K562 (cell line): ENCODE measurements at regions not wholly inside any gene's neighbourhood (a gene's known extent, or its start where the extent isn't known, plus 50 kb on each side); places are given as distances from the start of the nearest gene placed in this dataset.

Source experiments
- ATAC-seq: fragments of 200-7000 bp; cut with Tn5 transposase; 3 replicates; pipeline ENCODE4 v1.9.1; 2020; ENCODE audit warnings: moderate library complexity
- BruUV-seq: library from RNA; stranded (reverse); fragments of 400-500 nt; replicated peaks from 2 replicates; lab custom pipeline; 2021; lab: Mats Ljungman, UMichigan
- CTCF ChIA-PET: fragments of 300-600 bp; formaldehyde crosslinking; extraction: SDS; loops from one replicate; lab custom pipeline; 2021; ENCODE audit warnings: low intra/inter-chr PET ratio; lab: Yijun Ruan, JAX
- POLR2A ChIA-PET: fragments of 300-600, 350-650 bp; sonication (Branson Sonifier 250); formaldehyde crosslinking; extraction: SDS; loops from one replicate; lab custom pipeline; 2021; ENCODE audit warnings: antibody characterized with exemption, inconsistent platforms; lab: Yijun Ruan, JAX
- DNase-seq, 4 experiments: peaks; one replicate each; pipeline versions ENCODE4 v3.0.0 to v3.0.0-alpha.2; 2011 to 2018; ENCODE audit warnings: low spot score in 3 of 4, mixed read lengths in 3 of 4; ENCODE audit errors: extremely low read depth in 1 of 4
- FAIRE-seq: peaks from 2 replicates; lab custom pipeline; 2011; peaks lifted over from hg19 to GRCh38; lab: Jason Lieb, UNC
- H2AFZ ChIP-seq: 2 replicates; pipeline ENCODE4 v1.6.0; 2011; ENCODE audit warnings: low read depth, low read length, control low read depth, inconsistent platforms
- H3K27ac ChIP-seq: fragments of 200-600 bp; 3 replicates; pipeline ENCODE4 v1.8.0; 2011; ENCODE audit warnings: low read depth, mild to moderate bottlenecking, control low read depth, inconsistent platforms, low read length, moderate library complexity, mixed read lengths; ENCODE audit errors: extremely low read depth
- H3K27me3 ChIP-seq, 2 experiments: fragments of 300-600 bp in 1 of 2; 2 replicates in 1 of 2; 3 replicates in 1 of 2; pipeline versions ENCODE4 v1.6.0 to v1.8.0; 2011; ENCODE audit warnings: inconsistent platforms in 2 of 2, low read length in 2 of 2, mild to moderate bottlenecking in 1 of 2, mixed read lengths in 1 of 2, moderate library complexity in 1 of 2; ENCODE audit not compliant: control insufficient read depth in 2 of 2, insufficient read depth in 2 of 2
- H3K36me3 ChIP-seq: fragments of 300-600 bp; 3 replicates; pipeline ENCODE4 v1.8.0; 2011; ENCODE audit warnings: mild to moderate bottlenecking, low read length, inconsistent platforms; ENCODE audit not compliant: control insufficient read depth, insufficient read depth
- H3K4me1 ChIP-seq, 2 experiments: fragments of 200-600 bp in 1 of 2; replicated peaks in 1 of 2; 2 replicates in 1 of 2; 3 replicates in 1 of 2; pipeline versions ENCODE4 v1.5.1 to v1.8.0; 2011; ENCODE audit warnings: inconsistent platforms in 2 of 2, low read length in 2 of 2, mild to moderate bottlenecking in 1 of 2, mixed read lengths in 1 of 2, moderate library complexity in 1 of 2; ENCODE audit not compliant: control insufficient read depth in 2 of 2, insufficient read depth in 2 of 2
- H3K4me2 ChIP-seq: 2 replicates; pipeline ENCODE4 v1.6.1; 2011; ENCODE audit warnings: low read length, control low read depth, inconsistent platforms, mixed read lengths; ENCODE audit not compliant: insufficient read depth
- H3K4me3 ChIP-seq: fragments of 200-600 bp; sonication (generic), shearing (Covaris generic); 2 replicates; pipeline ENCODE4 v1.5.1; 2016; ENCODE audit warnings: control low read depth, inconsistent platforms
- H3K79me2 ChIP-seq: fragments of 200-600 bp; 3 replicates; pipeline ENCODE4 v1.8.0; 2011; ENCODE audit warnings: low read length, inconsistent platforms; ENCODE audit not compliant: control insufficient read depth, insufficient read depth
- H3K9ac ChIP-seq, 2 experiments: 2 replicates each; pipeline versions ENCODE4 v1.6.0 to v1.6.1; 2011; ENCODE audit warnings: low read depth in 2 of 2, low read length in 2 of 2, control low read depth in 1 of 2, inconsistent platforms in 1 of 2, mild to moderate bottlenecking in 1 of 2, mixed read lengths in 1 of 2; ENCODE audit not compliant: insufficient read depth in 1 of 2
- H3K9me1 ChIP-seq: one replicate; pipeline ENCODE4 v1.6.0; 2011; ENCODE audit warnings: inconsistent platforms, mild to moderate bottlenecking, low read length, moderate library complexity; ENCODE audit not compliant: control insufficient read depth, insufficient read depth
- H3K9me3 ChIP-seq: replicated peaks from 2 replicates; pipeline ENCODE4 v1.5.1; 2011; ENCODE audit warnings: low read depth, low read length, inconsistent platforms; ENCODE audit not compliant: control insufficient read depth, insufficient read depth
- H4K20me1 ChIP-seq: replicated peaks from 2 replicates; pipeline ENCODE4 v1.6.1; 2011; ENCODE audit warnings: low read length, inconsistent platforms, mixed read lengths; ENCODE audit not compliant: control insufficient read depth, insufficient read depth
- HDAC8 ChIP-seq: fragments of 450-650 bp; IDR thresholded peaks from 2 replicates; pipeline ENCODE4 v1.6.1; 2016; ENCODE audit warnings: mild to moderate bottlenecking, missing genetic modification characterization, moderate library complexity, missing compliant biosample characterization
- MAFF ChIP-seq: IDR thresholded peaks from 2 replicates; pipeline ENCODE4 v1.6.1; 2012; ENCODE audit warnings: low read length, improper control_type of control experiment
- NCOA4 ChIP-seq: fragments of 450-650 bp; IDR thresholded peaks from 2 replicates; pipeline ENCODE4 v1.6.1; 2018; ENCODE audit warnings: mild to moderate bottlenecking; ENCODE audit not compliant: partially characterized antibody
- RCOR1 ChIP-seq, 2 experiments: IDR thresholded peaks; 2 replicates each; pipeline ENCODE4 v1.6.1; 2012; ENCODE audit warnings: low read depth in 2 of 2, low read length in 2 of 2, borderline replicate concordance in 1 of 2, improper control_type of control experiment in 1 of 2
- SIN3B ChIP-seq: fragments of 450-650 bp; IDR thresholded peaks from 2 replicates; pipeline ENCODE4 v1.6.1; 2017; ENCODE audit warnings: low read depth, mild to moderate bottlenecking, moderate library complexity
- WGBS: fragments of 100-300 bp; shearing (Covaris generic); methylation state at CpG from one replicate; pipeline ENCODE4 v1.1.6; 2016; ENCODE audit warnings: low coverage, mixed read lengths; ENCODE audit not compliant: insufficient coverage; ENCODE audit errors: missing lambda C conversion rate; 5-methylcytosine and 5-hydroxymethylcytosine counted together
- in situ Hi-C: fragments of 300-500 bp; cut with MboI; formaldehyde crosslinking; loops from 4 replicates; pipeline ENCODE4 v1.15.0; 2018; ENCODE audit warnings: inconsistent platforms, mixed read lengths
- intact Hi-C: fragments of 100-400 bp; cut with micrococcal nuclease; formaldehyde crosslinking; loops from 2 replicates; pipeline ENCODE4 v1.14.2; 2022
- TF ChIP-seq, protein P1 (sequence below): fragments of 450-650 bp; formaldehyde crosslinking; IDR thresholded peaks from 2 replicates; pipeline ENCODE4 v1.4.0; 2020; ENCODE audit warnings: mild to moderate bottlenecking, mixed read lengths
- TF ChIP-seq, protein P2 (sequence below): fragments of 450-650 bp; IDR thresholded peaks from 2 replicates; pipeline ENCODE4 v1.6.1; 2016; ENCODE audit warnings: mild to moderate bottlenecking, moderate library complexity
- TF ChIP-seq, protein P3 (sequence below): fragments of 250-450 bp; sonication (Bioruptor Pico); IDR thresholded peaks from 2 replicates; pipeline ENCODE4 v1.5.0; 2022; ENCODE audit warnings: mild to moderate bottlenecking

DNA sequence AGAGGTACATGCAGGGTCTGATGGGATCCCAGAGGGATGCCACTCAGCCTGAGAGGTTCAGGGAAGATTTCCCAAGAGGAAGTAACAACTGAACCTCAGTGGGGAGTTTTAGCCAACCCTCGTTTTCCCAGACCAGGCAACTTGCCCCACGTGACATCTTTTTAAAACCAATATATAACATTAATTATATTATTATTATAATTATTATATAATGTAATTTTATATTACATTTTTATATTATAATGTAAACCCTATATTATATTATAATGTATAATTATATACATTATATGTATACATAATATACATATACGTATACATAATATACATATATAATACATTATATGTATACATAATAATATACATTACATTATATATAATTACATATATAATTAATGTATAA, 62.8 kb upstream of the WWC1 start:
- DNase-seq (no peak), ATAC-seq (no peak), FAIRE-seq (no peak)
- CTCF ChIA-PET, result no interaction called here
- no peaks in the 10 kb centered on the region for H3K9me3 ChIP-seq
- no peaks in the 10 kb centered on the region for H4K20me1 ChIP-seq
- H3K9me1 ChIP-seq, result no peaks in the 10 kb centered on the region
- in situ Hi-C loops (loop anchor here (10.0 kb wide), 1 partner anchor 504 kb away; no protein-coding TSS in a partner anchor), intact Hi-C loops (no loop called here)
- H2AFZ ChIP-seq, result no peak overlapping the region
- H3K27ac ChIP-seq, result no peak overlapping the region
- H3K27me3 ChIP-seq, result peaks cover 0 to 2% of the 10 kb centered on the region in 2 experiments; a peak in 2 of 5 replicates
- H3K4me1 ChIP-seq, result no peaks in the 10 kb centered on the region
- no TSS peak for BruUV-seq
- no peak overlapping the region for H3K9ac ChIP-seq
- no peaks in the 10 kb centered on the region for H3K79me2 ChIP-seq
- WGBS, result 0% methylated on average over 3 of the region's 3 CpGs
- H3K4me3 ChIP-seq, result no peak overlapping the region
- no peaks in the 10 kb centered on the region for H3K36me3 ChIP-seq
- POLR2A ChIA-PET, result no interaction called here
- no peak overlapping the region for H3K4me2 ChIP-seq
- TF ChIP-seq, protein P1, sequence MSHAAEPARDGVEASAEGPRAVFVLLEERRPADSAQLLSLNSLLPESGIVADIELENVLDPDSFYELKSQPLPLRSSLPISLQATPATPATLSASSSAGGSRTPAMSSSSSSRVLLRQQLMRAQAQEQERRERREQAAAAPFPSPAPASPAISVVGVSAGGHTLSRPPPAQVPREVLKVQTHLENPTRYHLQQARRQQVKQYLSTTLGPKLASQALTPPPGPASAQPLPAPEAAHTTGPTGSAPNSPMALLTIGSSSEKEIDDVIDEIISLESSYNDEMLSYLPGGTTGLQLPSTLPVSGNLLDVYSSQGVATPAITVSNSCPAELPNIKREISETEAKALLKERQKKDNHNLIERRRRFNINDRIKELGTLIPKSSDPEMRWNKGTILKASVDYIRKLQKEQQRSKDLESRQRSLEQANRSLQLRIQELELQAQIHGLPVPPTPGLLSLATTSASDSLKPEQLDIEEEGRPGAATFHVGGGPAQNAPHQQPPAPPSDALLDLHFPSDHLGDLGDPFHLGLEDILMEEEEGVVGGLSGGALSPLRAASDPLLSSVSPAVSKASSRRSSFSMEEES, result no peak
- TF ChIP-seq HDAC8 (tag) (no peak), SIN3B (no peak), MAFF (no peak), NCOA4 (no peak), RCOR1 (IDR thresholded peaks at IDR 0.05; ENCODE audit: borderline replicate concordance in 1 of 2, low read depth in 2 of 2, low read length in 2 of 2) (no peak)
- TF ChIP-seq, protein P2, sequence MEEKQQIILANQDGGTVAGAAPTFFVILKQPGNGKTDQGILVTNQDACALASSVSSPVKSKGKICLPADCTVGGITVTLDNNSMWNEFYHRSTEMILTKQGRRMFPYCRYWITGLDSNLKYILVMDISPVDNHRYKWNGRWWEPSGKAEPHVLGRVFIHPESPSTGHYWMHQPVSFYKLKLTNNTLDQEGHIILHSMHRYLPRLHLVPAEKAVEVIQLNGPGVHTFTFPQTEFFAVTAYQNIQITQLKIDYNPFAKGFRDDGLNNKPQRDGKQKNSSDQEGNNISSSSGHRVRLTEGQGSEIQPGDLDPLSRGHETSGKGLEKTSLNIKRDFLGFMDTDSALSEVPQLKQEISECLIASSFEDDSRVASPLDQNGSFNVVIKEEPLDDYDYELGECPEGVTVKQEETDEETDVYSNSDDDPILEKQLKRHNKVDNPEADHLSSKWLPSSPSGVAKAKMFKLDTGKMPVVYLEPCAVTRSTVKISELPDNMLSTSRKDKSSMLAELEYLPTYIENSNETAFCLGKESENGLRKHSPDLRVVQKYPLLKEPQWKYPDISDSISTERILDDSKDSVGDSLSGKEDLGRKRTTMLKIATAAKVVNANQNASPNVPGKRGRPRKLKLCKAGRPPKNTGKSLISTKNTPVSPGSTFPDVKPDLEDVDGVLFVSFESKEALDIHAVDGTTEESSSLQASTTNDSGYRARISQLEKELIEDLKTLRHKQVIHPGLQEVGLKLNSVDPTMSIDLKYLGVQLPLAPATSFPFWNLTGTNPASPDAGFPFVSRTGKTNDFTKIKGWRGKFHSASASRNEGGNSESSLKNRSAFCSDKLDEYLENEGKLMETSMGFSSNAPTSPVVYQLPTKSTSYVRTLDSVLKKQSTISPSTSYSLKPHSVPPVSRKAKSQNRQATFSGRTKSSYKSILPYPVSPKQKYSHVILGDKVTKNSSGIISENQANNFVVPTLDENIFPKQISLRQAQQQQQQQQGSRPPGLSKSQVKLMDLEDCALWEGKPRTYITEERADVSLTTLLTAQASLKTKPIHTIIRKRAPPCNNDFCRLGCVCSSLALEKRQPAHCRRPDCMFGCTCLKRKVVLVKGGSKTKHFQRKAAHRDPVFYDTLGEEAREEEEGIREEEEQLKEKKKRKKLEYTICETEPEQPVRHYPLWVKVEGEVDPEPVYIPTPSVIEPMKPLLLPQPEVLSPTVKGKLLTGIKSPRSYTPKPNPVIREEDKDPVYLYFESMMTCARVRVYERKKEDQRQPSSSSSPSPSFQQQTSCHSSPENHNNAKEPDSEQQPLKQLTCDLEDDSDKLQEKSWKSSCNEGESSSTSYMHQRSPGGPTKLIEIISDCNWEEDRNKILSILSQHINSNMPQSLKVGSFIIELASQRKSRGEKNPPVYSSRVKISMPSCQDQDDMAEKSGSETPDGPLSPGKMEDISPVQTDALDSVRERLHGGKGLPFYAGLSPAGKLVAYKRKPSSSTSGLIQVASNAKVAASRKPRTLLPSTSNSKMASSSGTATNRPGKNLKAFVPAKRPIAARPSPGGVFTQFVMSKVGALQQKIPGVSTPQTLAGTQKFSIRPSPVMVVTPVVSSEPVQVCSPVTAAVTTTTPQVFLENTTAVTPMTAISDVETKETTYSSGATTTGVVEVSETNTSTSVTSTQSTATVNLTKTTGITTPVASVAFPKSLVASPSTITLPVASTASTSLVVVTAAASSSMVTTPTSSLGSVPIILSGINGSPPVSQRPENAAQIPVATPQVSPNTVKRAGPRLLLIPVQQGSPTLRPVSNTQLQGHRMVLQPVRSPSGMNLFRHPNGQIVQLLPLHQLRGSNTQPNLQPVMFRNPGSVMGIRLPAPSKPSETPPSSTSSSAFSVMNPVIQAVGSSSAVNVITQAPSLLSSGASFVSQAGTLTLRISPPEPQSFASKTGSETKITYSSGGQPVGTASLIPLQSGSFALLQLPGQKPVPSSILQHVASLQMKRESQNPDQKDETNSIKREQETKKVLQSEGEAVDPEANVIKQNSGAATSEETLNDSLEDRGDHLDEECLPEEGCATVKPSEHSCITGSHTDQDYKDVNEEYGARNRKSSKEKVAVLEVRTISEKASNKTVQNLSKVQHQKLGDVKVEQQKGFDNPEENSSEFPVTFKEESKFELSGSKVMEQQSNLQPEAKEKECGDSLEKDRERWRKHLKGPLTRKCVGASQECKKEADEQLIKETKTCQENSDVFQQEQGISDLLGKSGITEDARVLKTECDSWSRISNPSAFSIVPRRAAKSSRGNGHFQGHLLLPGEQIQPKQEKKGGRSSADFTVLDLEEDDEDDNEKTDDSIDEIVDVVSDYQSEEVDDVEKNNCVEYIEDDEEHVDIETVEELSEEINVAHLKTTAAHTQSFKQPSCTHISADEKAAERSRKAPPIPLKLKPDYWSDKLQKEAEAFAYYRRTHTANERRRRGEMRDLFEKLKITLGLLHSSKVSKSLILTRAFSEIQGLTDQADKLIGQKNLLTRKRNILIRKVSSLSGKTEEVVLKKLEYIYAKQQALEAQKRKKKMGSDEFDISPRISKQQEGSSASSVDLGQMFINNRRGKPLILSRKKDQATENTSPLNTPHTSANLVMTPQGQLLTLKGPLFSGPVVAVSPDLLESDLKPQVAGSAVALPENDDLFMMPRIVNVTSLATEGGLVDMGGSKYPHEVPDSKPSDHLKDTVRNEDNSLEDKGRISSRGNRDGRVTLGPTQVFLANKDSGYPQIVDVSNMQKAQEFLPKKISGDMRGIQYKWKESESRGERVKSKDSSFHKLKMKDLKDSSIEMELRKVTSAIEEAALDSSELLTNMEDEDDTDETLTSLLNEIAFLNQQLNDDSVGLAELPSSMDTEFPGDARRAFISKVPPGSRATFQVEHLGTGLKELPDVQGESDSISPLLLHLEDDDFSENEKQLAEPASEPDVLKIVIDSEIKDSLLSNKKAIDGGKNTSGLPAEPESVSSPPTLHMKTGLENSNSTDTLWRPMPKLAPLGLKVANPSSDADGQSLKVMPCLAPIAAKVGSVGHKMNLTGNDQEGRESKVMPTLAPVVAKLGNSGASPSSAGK, result no peak
- TF ChIP-seq, protein P3, sequence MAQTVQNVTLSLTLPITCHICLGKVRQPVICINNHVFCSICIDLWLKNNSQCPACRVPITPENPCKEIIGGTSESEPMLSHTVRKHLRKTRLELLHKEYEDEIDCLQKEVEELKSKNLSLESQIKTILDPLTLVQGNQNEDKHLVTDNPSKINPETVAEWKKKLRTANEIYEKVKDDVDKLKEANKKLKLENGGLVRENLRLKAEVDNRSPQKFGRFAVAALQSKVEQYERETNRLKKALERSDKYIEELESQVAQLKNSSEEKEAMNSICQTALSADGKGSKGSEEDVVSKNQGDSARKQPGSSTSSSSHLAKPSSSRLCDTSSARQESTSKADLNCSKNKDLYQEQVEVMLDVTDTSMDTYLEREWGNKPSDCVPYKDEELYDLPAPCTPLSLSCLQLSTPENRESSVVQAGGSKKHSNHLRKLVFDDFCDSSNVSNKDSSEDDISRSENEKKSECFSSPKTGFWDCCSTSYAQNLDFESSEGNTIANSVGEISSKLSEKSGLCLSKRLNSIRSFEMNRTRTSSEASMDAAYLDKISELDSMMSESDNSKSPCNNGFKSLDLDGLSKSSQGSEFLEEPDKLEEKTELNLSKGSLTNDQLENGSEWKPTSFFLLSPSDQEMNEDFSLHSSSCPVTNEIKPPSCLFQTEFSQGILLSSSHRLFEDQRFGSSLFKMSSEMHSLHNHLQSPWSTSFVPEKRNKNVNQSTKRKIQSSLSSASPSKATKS, result no peak
